A673 (cell line): ENCODE measurements at regions not wholly inside any gene's neighbourhood (a gene's known extent, or its start where the extent isn't known, plus 50 kb on each side); places are given as distances from the start of the nearest gene placed in this dataset.

Source experiments
- CTCF ChIP-seq: fragments of 300-800, 200-600 bp; sonication (generic); conservative IDR thresholded peaks from 2 replicates; pipeline ENCODE4 v1.5.1; 2017; ENCODE audit warnings: low read depth, mild to moderate bottlenecking, antibody characterized with exemption, low read length, moderate library complexity, mixed read lengths
- EZH2 ChIP-seq: fragments of 200-600 bp; sonication (generic); IDR thresholded peaks from 2 replicates; pipeline ENCODE4 v1.6.1; 2017; ENCODE audit warnings: borderline replicate concordance, low read depth, mild to moderate bottlenecking, mixed read lengths, antibody characterized with exemption, low read length; ENCODE audit not compliant: poor library complexity, severe bottlenecking

GRCh38 chr5:167232675-167233311 is 1058.7 kb upstream of the WWC1 start:
- TF ChIP-seq CTCF (no peak), EZH2 (no peak)
